ENCODE measurements at regions not wholly inside any gene's neighbourhood (a gene's known extent, or its start where the extent isn't known, plus 50 kb on each side); places are given as distances from the start of the nearest gene placed in this dataset.

- H3K9ac ChIP-seq (ENCODE audit: low read length) = no peak overlapping the region
- H3K36me3 ChIP-seq (ENCODE audit: insufficient read depth, low read length) = no peaks in the 10 kb centered on the region
- no peak overlapping the region for H3K4me3 ChIP-seq (ENCODE audit: low read length)
- H3K4me2 ChIP-seq (ENCODE audit: low read depth, low read length, poor library complexity, severe bottlenecking) = no peak overlapping the region
- no peak overlapping the region for H2AFZ ChIP-seq (ENCODE audit: low read length)
- H4K20me1 ChIP-seq (ENCODE audit: insufficient read depth, low read depth, low read length) = no peaks in the 10 kb centered on the region
- 0 out of 2 replicates have a peak, but pooled peaks cover 2% of the 10 kb centered on the region for H3K27me3 ChIP-seq (ENCODE audit: low read length)
- no peaks in the 10 kb centered on the region for H3K9me2 ChIP-seq (replicated peaks; ENCODE audit: insufficient read depth, low read length)
- H3K79me2 ChIP-seq (ENCODE audit: low read length) = no peaks in the 10 kb centered on the region
- no peaks in the 10 kb centered on the region for H3K9me3 ChIP-seq (ENCODE audit: low read length)
- DNase-seq = no peak
- peaks cover 4% of the 10 kb centered on the region for H3K4me1 ChIP-seq (ENCODE audit: low read length)
- H3K27ac ChIP-seq (ENCODE audit: low read length) = no peak overlapping the region
These were observed 82.9 kb upstream of the NLGN4X start for GRCh38 chrX:6311540-6311939.

DNA sequence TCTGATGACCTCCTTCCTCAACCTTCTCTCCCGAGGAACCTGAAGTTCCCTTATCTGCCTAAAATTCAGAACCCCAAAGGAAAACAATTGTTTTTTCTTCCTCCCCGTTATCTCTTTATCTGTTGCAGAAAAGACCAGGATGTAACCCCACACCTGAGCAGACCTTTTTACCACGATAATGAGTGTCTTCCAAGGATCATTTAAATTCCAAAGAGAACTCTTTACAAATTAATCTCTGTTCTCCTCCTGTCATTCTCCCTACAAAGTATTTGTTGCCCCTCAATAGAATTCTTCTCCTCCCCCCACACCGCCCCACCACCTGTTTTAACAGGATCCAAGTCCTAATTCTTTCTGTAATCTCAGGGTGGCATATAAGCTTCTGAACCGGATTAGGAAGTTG is 78.5 kb upstream of the NLGN4X start:
- H3K4me1 ChIP-seq (ENCODE audit: low read length) = peaks cover 3% of the 10 kb centered on the region
- DNase-seq = no peak
- H4K20me1 ChIP-seq (ENCODE audit: insufficient read depth, low read depth, low read length) = no peaks in the 10 kb centered on the region
- H3K27me3 ChIP-seq (ENCODE audit: low read length) = no peaks in the 10 kb centered on the region
- H3K4me3 ChIP-seq (ENCODE audit: low read length) = no peak overlapping the region
- no peaks in the 10 kb centered on the region for H3K9me2 ChIP-seq (replicated peaks; ENCODE audit: insufficient read depth, low read length)
- H3K79me2 ChIP-seq (ENCODE audit: low read length) = no peaks in the 10 kb centered on the region
- no peak overlapping the region for H3K4me2 ChIP-seq (ENCODE audit: low read depth, low read length, poor library complexity, severe bottlenecking)
- no peaks in the 10 kb centered on the region for H3K9me3 ChIP-seq (ENCODE audit: low read length)
- H2AFZ ChIP-seq (ENCODE audit: low read length) = no peak overlapping the region
- H3K36me3 ChIP-seq (ENCODE audit: insufficient read depth, low read length) = no peaks in the 10 kb centered on the region
- no peak overlapping the region for H3K9ac ChIP-seq (ENCODE audit: low read length)
- H3K27ac ChIP-seq (ENCODE audit: low read length) = no peak overlapping the region

GRCh38 chrX:6299724-6300123 is 71.1 kb upstream of the NLGN4X start:
- Histone ChIP-seq H3K9ac (ENCODE audit: low read length) (no peak overlapping the region), H3K4me2 (ENCODE audit: low read depth, low read length, poor library complexity, severe bottlenecking) (no peak overlapping the region), H3K27me3 (ENCODE audit: low read length) (0 out of 2 replicates have a peak, but pooled peaks cover 2% of the 10 kb centered on the region), H3K4me1 (ENCODE audit: low read length) (no peaks in the 10 kb centered on the region), H4K20me1 (ENCODE audit: insufficient read depth, low read depth, low read length) (no peaks in the 10 kb centered on the region), H2AFZ (ENCODE audit: low read length) (no peak overlapping the region), H3K4me3 (ENCODE audit: low read length) (no peak overlapping the region), H3K27ac (ENCODE audit: low read length) (no peak overlapping the region), H3K9me2 (replicated peaks; ENCODE audit: insufficient read depth, low read length) (no peaks in the 10 kb centered on the region), H3K9me3 (ENCODE audit: low read length) (no peaks in the 10 kb centered on the region), H3K36me3 (ENCODE audit: insufficient read depth, low read length) (no peaks in the 10 kb centered on the region), H3K79me2 (ENCODE audit: low read length) (no peaks in the 10 kb centered on the region)
- no peak for DNase-seq

DNA sequence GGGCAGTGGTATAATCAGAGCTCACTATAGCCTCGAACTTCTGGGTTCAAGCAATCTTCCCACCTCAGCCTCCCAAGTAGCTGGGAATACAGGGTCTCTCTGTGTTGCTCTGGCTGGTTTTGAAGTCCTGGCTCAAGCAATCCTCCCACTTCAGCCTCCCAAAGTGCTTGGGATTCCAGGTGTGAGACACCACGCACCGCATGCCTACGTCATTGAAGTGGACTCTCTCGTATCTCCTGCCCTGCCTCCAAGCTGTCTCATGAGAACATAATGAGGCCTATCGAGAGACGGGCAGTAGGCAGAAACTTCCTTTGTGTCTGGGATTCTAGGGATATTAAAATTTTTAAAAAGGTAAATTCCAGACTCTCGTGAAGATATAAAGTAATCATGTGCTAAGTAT is 65.0 kb upstream of the NLGN4X start:
- no peak for DNase-seq
- Histone ChIP-seq H3K27me3 (ENCODE audit: low read length) (no peaks in the 10 kb centered on the region), H2AFZ (ENCODE audit: low read length) (no peak overlapping the region), H3K9ac (ENCODE audit: low read length) (no peak overlapping the region), H3K79me2 (ENCODE audit: low read length) (no peaks in the 10 kb centered on the region), H3K27ac (ENCODE audit: low read length) (no peak overlapping the region), H3K36me3 (ENCODE audit: insufficient read depth, low read length) (no peaks in the 10 kb centered on the region), H3K9me3 (ENCODE audit: low read length) (no peaks in the 10 kb centered on the region), H3K4me2 (ENCODE audit: low read depth, low read length, poor library complexity, severe bottlenecking) (no peak overlapping the region), H4K20me1 (ENCODE audit: insufficient read depth, low read depth, low read length) (no peaks in the 10 kb centered on the region), H3K9me2 (replicated peaks; ENCODE audit: insufficient read depth, low read length) (no peaks in the 10 kb centered on the region), H3K4me1 (ENCODE audit: low read length) (peaks cover 3% of the 10 kb centered on the region), H3K4me3 (ENCODE audit: low read length) (no peak overlapping the region)

GRCh38 chrX:6292599-6292998 is 63.9 kb upstream of the NLGN4X start:
- DNase-seq = peak; percentile 79
- Histone ChIP-seq H3K4me2 (ENCODE audit: low read depth, low read length, poor library complexity, severe bottlenecking) (no peak overlapping the region), H3K9ac (ENCODE audit: low read length) (no peak overlapping the region)

DNA sequence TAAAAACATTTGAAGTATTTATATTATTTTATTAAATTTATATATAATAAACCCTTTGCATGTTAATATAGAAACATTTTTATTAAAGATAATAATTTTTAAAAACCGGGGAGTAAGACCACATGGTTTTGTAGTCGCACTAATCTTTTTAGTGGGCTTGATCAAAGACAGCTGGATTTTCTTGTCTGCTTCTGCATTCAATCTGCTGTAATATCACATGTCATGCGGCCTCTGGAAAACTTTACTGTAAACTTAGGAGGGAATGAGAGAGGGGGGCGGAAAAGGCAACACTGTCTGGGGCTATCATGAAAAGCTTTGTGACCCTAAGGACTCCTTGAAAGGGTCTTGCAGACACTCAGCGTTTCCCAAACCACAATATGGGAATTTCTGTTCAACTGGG is 62.8 kb upstream of the NLGN4X start:
- Histone ChIP-seq H3K4me1 (ENCODE audit: low read length) (peaks cover 3% of the 10 kb centered on the region), H3K9me2 (replicated peaks; ENCODE audit: insufficient read depth, low read length) (no peaks in the 10 kb centered on the region), H3K4me3 (ENCODE audit: low read length) (no peak overlapping the region), H3K79me2 (ENCODE audit: low read length) (no peaks in the 10 kb centered on the region), H3K9ac (ENCODE audit: low read length) (no peak overlapping the region), H3K9me3 (ENCODE audit: low read length) (no peaks in the 10 kb centered on the region), H3K36me3 (ENCODE audit: insufficient read depth, low read length) (no peaks in the 10 kb centered on the region), H3K4me2 (ENCODE audit: low read depth, low read length, poor library complexity, severe bottlenecking) (no peak overlapping the region), H4K20me1 (ENCODE audit: insufficient read depth, low read depth, low read length) (no peaks in the 10 kb centered on the region), H3K27ac (ENCODE audit: low read length) (no peak overlapping the region), H3K27me3 (ENCODE audit: low read length) (no peaks in the 10 kb centered on the region), H2AFZ (ENCODE audit: low read length) (no peak overlapping the region)
- peak; percentile 30 for DNase-seq

More at GRCh38 chrX:6292599-6292998, 63.9 kb upstream of the NLGN4X start:
- Histone ChIP-seq H4K20me1 (ENCODE audit: insufficient read depth, low read depth, low read length) (no peaks in the 10 kb centered on the region), H3K9me3 (ENCODE audit: low read length) (no peaks in the 10 kb centered on the region), H3K27me3 (ENCODE audit: low read length) (no peaks in the 10 kb centered on the region), H3K27ac (ENCODE audit: low read length) (no peak overlapping the region), H3K9me2 (replicated peaks; ENCODE audit: insufficient read depth, low read length) (no peaks in the 10 kb centered on the region), H3K36me3 (ENCODE audit: insufficient read depth, low read length) (no peaks in the 10 kb centered on the region), H3K4me3 (ENCODE audit: low read length) (no peak overlapping the region), H3K79me2 (ENCODE audit: low read length) (no peaks in the 10 kb centered on the region), H2AFZ (ENCODE audit: low read length) (no peak overlapping the region), H3K4me1 (ENCODE audit: low read length) (peaks cover 3% of the 10 kb centered on the region)

- no peak for DNase-seq
- Histone ChIP-seq H3K27me3 (ENCODE audit: low read length) (no peaks in the 10 kb centered on the region), H3K27ac (ENCODE audit: low read length) (no peak overlapping the region), H2AFZ (ENCODE audit: low read length) (no peak overlapping the region), H3K9me2 (replicated peaks; ENCODE audit: insufficient read depth, low read length) (no peaks in the 10 kb centered on the region), H4K20me1 (ENCODE audit: insufficient read depth, low read depth, low read length) (no peaks in the 10 kb centered on the region), H3K4me3 (ENCODE audit: low read length) (no peak overlapping the region), H3K79me2 (ENCODE audit: low read length) (no peaks in the 10 kb centered on the region), H3K4me1 (ENCODE audit: low read length) (peaks cover 4% of the 10 kb centered on the region), H3K9me3 (ENCODE audit: low read length) (no peaks in the 10 kb centered on the region), H3K36me3 (ENCODE audit: insufficient read depth, low read length) (no peaks in the 10 kb centered on the region), H3K9ac (ENCODE audit: low read length) (no peak overlapping the region), H3K4me2 (ENCODE audit: low read depth, low read length, poor library complexity, severe bottlenecking) (no peak overlapping the region)
These were observed 55.2 kb upstream of the NLGN4X start for GRCh38 chrX:6283826-6284225.

DNA sequence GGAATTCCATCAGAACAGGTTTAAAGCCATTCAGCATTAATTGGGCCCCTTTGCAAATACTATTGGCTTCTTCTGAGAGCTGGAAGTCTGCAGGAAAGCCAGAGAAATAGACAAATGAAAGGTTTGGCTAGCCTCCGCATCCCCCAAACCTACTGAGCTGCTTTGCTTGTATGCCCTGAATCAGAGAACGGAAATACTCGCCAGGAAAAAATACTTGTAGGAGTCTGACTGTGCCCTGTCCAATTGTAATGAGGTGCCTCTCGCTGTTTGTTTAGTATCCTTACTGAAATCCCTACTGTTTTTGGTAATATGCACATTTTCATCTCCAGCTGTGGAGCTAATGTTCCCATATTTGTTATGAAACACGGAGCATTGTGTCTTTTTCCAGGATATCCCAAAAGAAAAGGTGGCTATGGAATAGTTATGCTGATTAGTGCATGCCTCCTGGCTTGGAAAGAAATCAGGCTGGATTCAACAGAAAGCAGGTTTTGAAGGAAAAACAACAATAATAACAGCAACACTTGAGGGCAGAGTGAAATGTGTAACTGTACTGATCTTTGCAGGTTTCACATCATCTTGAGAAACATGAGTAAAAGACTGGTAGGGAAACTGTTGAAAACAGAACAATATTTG is 50.7 kb upstream of the NLGN4X start:
- H3K9ac ChIP-seq (ENCODE audit: low read length) = no peak overlapping the region
- no peak overlapping the region for H3K27ac ChIP-seq (ENCODE audit: low read length)
- no peak overlapping the region for H2AFZ ChIP-seq (ENCODE audit: low read length)
- no peaks in the 10 kb centered on the region for H3K36me3 ChIP-seq (ENCODE audit: insufficient read depth, low read length)
- no peak for DNase-seq
- H3K4me2 ChIP-seq (ENCODE audit: low read depth, low read length, poor library complexity, severe bottlenecking) = no peak overlapping the region
- H3K4me1 ChIP-seq (ENCODE audit: low read length) = peaks cover 4% of the 10 kb centered on the region
- no peak overlapping the region for H3K4me3 ChIP-seq (ENCODE audit: low read length)
- no peaks in the 10 kb centered on the region for H3K9me2 ChIP-seq (replicated peaks; ENCODE audit: insufficient read depth, low read length)
- no peaks in the 10 kb centered on the region for H3K9me3 ChIP-seq (ENCODE audit: low read length)
- no peaks in the 10 kb centered on the region for H4K20me1 ChIP-seq (ENCODE audit: insufficient read depth, low read depth, low read length)
- no peaks in the 10 kb centered on the region for H3K79me2 ChIP-seq (ENCODE audit: low read length)
- H3K27me3 ChIP-seq (ENCODE audit: low read length) = no peaks in the 10 kb centered on the region
